Breast epithelium (tissue), 3 donors: ENCODE measurements at regions not wholly inside any gene's neighbourhood (a gene's known extent, or its start where the extent isn't known, plus 50 kb on each side); places are given as distances from the start of the nearest gene placed in this dataset.

Source experiments
- POLR2A ChIP-seq: fragments of 450-650 bp; IDR thresholded peaks from one replicate; pipeline ENCODE4 v1.6.1; 2016; ENCODE audit warnings: antibody characterized with exemption, mild to moderate bottlenecking, moderate library complexity
- POLR2AphosphoS5 ChIP-seq, 3 donors: sonication (generic); formaldehyde crosslinking; IDR thresholded peaks; one replicate each; pipeline ENCODE4 v1.6.1; 2017; ENCODE audit warnings: antibody characterized with exemption in 3 of 3
- TF ChIP-seq, protein P1 (sequence below), 3 donors: fragments of 450-650 bp; IDR thresholded peaks; one replicate each; pipeline ENCODE4 v1.5.1; 2016 to 2017; ENCODE audit warnings: antibody characterized with exemption in 3 of 3, mild to moderate bottlenecking in 3 of 3, moderate library complexity in 3 of 3

DNA sequence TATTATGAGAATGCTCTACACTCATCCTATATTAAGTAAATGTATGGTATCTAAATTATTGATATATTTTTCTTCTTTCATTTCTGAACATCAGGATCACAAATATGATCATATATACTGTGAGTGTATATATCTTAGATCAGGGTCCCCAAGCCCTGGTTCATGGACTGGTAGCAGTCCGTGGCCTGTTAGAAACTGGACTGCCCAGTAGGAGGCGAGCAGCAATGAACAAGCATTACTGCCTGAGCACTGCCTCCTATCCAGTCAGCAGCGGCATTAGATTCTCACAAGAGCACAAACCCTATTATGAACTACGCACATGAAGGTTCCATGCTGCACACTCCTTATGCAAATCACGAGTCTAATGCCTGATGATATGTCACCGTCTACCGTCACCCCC lies 1247.1 kb upstream of the NXPH2 start:
- TF ChIP-seq POLR2A: no peak
- TF ChIP-seq, protein P1, sequence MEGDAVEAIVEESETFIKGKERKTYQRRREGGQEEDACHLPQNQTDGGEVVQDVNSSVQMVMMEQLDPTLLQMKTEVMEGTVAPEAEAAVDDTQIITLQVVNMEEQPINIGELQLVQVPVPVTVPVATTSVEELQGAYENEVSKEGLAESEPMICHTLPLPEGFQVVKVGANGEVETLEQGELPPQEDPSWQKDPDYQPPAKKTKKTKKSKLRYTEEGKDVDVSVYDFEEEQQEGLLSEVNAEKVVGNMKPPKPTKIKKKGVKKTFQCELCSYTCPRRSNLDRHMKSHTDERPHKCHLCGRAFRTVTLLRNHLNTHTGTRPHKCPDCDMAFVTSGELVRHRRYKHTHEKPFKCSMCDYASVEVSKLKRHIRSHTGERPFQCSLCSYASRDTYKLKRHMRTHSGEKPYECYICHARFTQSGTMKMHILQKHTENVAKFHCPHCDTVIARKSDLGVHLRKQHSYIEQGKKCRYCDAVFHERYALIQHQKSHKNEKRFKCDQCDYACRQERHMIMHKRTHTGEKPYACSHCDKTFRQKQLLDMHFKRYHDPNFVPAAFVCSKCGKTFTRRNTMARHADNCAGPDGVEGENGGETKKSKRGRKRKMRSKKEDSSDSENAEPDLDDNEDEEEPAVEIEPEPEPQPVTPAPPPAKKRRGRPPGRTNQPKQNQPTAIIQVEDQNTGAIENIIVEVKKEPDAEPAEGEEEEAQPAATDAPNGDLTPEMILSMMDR (IDR thresholded peaks at IDR 0.05): no peak
- no peak for TF ChIP-seq POLR2AphosphoS5 (IDR thresholded peaks at IDR 0.05)
